ENCODE measurements at regions not wholly inside any gene's neighbourhood (a gene's known extent, or its start where the extent isn't known, plus 50 kb on each side); places are given as distances from the start of the nearest gene placed in this dataset.
"Not testable (repeated sequence)": the region's sequence is repeated elsewhere in the genome, so short reads cannot be mapped to it uniquely, and the experiment has no call there.

DNA sequence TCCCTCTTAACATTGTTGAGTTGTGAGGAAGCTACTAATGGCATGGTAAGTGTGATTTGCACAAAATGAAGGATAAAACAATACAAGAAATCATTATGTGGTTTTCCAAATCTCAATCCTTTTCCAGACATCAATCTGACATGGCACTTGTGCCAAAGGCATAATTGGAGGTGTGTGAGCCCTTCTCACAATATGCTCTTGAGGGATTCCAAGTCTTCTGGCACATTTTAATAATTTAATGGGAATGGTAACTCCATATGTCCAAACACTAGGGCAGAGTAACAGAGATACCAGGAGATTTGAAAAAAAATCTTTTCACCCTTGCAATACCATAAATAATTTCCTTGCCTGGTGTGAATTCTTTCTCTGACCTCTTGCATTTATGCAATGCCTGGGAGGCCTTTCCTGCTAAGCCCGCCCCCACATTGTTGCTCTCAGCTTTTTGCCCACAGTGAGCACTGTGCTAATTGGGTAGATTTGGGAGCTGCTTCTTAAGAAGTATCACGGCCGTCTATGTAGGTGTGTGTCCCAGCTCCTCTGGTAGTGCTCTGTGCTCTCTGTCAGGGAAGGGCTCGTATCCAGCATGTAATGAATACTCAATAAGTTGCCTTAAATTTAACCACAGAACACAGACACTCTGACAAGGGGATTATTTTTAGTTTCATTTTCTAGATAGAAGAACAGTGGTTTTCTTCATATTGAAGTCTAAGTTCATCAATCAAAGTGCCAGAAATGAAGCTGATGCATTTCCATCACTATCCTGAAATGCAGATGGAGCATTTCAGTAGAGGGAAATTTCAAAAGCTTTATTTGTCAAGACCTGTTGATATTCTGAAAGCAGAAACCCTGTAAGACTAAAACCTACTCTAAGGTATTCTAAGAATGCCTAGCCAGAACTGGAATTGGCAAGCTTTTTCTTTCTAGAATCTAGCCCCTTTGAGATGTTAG is 54.4 kb upstream of the CEP85L start:
- TF ChIP-seq CTCF (IDR thresholded peaks at IDR 0.05): no peak
- Mint-ChIP-seq H3K4me1 (peaks cover 47% of the 10 kb centered on the region), H3K9me3 (no peaks in the 10 kb centered on the region), H3K4me3 (no peak overlapping the region), H3K36me3 (ENCODE audit: low read depth) (no peaks in the 10 kb centered on the region), H3K27me3 (ENCODE audit: low read depth, poor library complexity) (peaks cover 3% of the 10 kb centered on the region), H3K27ac (no peak overlapping the region)
- DNase-seq: no peak

GRCh38 chr6:118704915-118705314 is 53.5 kb upstream of the CEP85L start:
- TF ChIP-seq CTCF (IDR thresholded peaks at IDR 0.05): no peak
- Mint-ChIP-seq H3K4me3 (no peak overlapping the region), H3K27ac (no peak overlapping the region), H3K27me3 (ENCODE audit: low read depth, poor library complexity) (peaks cover 3% of the 10 kb centered on the region), H3K9me3 (no peaks in the 10 kb centered on the region), H3K36me3 (ENCODE audit: low read depth) (no peaks in the 10 kb centered on the region), H3K4me1 (peaks cover 43% of the 10 kb centered on the region)
- DNase-seq: no peak

DNA sequence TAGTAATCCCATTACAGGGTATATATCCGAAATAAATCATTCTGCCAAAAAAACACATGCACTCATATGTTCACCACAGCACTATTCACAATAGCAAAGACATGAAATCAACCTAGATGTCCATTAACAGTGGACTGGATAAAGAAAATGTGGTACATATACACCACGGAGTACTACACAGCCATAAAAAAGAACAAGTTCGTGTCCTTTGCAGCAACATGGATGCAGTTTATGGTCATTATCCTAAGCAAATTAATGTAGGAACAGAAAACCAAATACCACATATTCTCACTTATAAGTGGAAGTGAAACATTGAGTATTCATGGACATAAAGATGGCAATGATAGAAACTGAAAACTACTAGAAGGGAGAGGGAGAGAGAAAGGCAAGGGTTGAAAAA is 49.9 kb upstream of the CEP85L start:
- not testable (repeated sequence) for H3K36me3 Mint-ChIP-seq (ENCODE audit: low read depth); DNase-seq; H3K4me3 Mint-ChIP-seq; H3K27ac Mint-ChIP-seq; H3K27me3 Mint-ChIP-seq (ENCODE audit: low read depth, poor library complexity); H3K9me3 Mint-ChIP-seq
- H3K4me1 Mint-ChIP-seq: peaks cover 15% of the 10 kb centered on the region
